HepG2 (cell line): ENCODE measurements at regions not wholly inside any gene's neighbourhood (a gene's known extent, or its start where the extent isn't known, plus 50 kb on each side); places are given as distances from the start of the nearest gene placed in this dataset.

ENCODE experiments used
- ATAC-seq: fragments of 200-7000 bp; cut with Tn5 transposase; 3 replicates; pipeline ENCODE4 v1.9.1; 2020; ENCODE audit warnings: mild to moderate bottlenecking, moderate library complexity
- BruUV-seq: library from RNA; stranded (reverse); fragments of 400-500 nt; replicated peaks from 2 replicates; lab custom pipeline; 2021; lab: Mats Ljungman, UMichigan
- CTCF ChIA-PET: fragments of 300-600 bp; formaldehyde crosslinking; extraction: SDS; loops from one replicate; lab custom pipeline; 2021; ENCODE audit warnings: low total read pairs, inconsistent platforms, low intra/inter-chr PET ratio; lab: Yijun Ruan, JAX
- POLR2A ChIA-PET: fragments of 350-600 bp; sonication (Branson Sonifier 250); formaldehyde crosslinking; loops from one replicate; lab custom pipeline; 2020; ENCODE audit warnings: antibody characterized with exemption, inconsistent platforms; lab: Yijun Ruan, JAX
- DNase-seq: peaks from one replicate; pipeline ENCODE4 v3.0.0-alpha.2; 2015; ENCODE audit warnings: low spot score
- FAIRE-seq: peaks from 3 replicates; lab custom pipeline; 2011; peaks lifted over from hg19 to GRCh38; lab: Jason Lieb, UNC
- H2AFZ ChIP-seq: one replicate; pipeline ENCODE4 v1.6.1; 2011; ENCODE audit warnings: low read length, inconsistent platforms
- H3K27ac ChIP-seq: fragments of 300-600 bp; 3 replicates; pipeline ENCODE4 v1.8.0; 2011; ENCODE audit warnings: mixed run types, mild to moderate bottlenecking, mixed read lengths, low read length, inconsistent platforms; ENCODE audit not compliant: insufficient read depth; ENCODE audit errors: extremely low read length
- H3K27me3 ChIP-seq, 2 experiments: fragments of 200-600 bp in 1 of 2; 2 replicates in 1 of 2; 3 replicates in 1 of 2; pipeline versions ENCODE4 v1.6.0 to v1.8.0; 2011; ENCODE audit warnings: low read length in 2 of 2, mild to moderate bottlenecking in 2 of 2, moderate library complexity in 2 of 2, inconsistent platforms in 1 of 2; ENCODE audit not compliant: insufficient read depth in 2 of 2, control insufficient read depth in 1 of 2
- H3K36me3 ChIP-seq, 2 experiments: fragments of 200-600 bp in 1 of 2; replicated peaks in 1 of 2; 2 replicates in 1 of 2; 3 replicates in 1 of 2; pipeline versions ENCODE4 v1.5.1 to v1.8.0; 2011; ENCODE audit warnings: low read length in 2 of 2, inconsistent platforms in 1 of 2; ENCODE audit not compliant: insufficient read depth in 2 of 2, control insufficient read depth in 1 of 2
- H3K4me1 ChIP-seq: 2 replicates; pipeline ENCODE4 v1.5.1; 2012; ENCODE audit warnings: low read length, inconsistent platforms; ENCODE audit not compliant: insufficient read depth
- H3K4me2 ChIP-seq: 2 replicates; pipeline ENCODE4 v1.6.0; 2011; ENCODE audit warnings: low read depth, low read length, inconsistent platforms
- H3K4me3 ChIP-seq, 3 experiments: fragments of 200-600 bp in 1 of 3; sonication (generic), shearing (Covaris generic) in 1 of 3; replicated peaks in 1 of 3; 2 replicates each; pipeline ENCODE4 v1.5.1; 2011 to 2016; ENCODE audit warnings: low read length in 3 of 3, inconsistent platforms in 2 of 3, low read depth in 2 of 3, mild to moderate bottlenecking in 2 of 3, control low read depth in 1 of 3, mixed read lengths in 1 of 3; ENCODE audit not compliant: insufficient read depth in 1 of 3
- H3K79me2 ChIP-seq: one replicate; pipeline ENCODE4 v1.6.1; 2011; ENCODE audit warnings: low read length, inconsistent platforms; ENCODE audit not compliant: insufficient read depth
- H3K9ac ChIP-seq: 2 replicates; pipeline ENCODE4 v1.6.0; 2011; ENCODE audit warnings: mild to moderate bottlenecking, low read depth, low read length, inconsistent platforms; ENCODE audit not compliant: insufficient read depth
- H3K9me3 ChIP-seq: 2 replicates; pipeline ENCODE4 v1.5.1; 2012; ENCODE audit warnings: mild to moderate bottlenecking, low read length
- H4K20me1 ChIP-seq: 2 replicates; pipeline ENCODE4 v1.6.0; 2011; ENCODE audit warnings: inconsistent platforms, mild to moderate bottlenecking, low read length, moderate library complexity; ENCODE audit not compliant: insufficient read depth
- MXD3 ChIP-seq: IDR thresholded peaks from 2 replicates; pipeline ENCODE4 v1.6.1; 2016; ENCODE audit warnings: mild to moderate bottlenecking, missing biosample characterization, missing genetic modification reagents
- MXD4 ChIP-seq: IDR thresholded peaks from 2 replicates; pipeline ENCODE4 v1.6.1; 2016; ENCODE audit warnings: mild to moderate bottlenecking, missing biosample characterization, missing genetic modification reagents
- SNAPC2 ChIP-seq: sonication (generic); formaldehyde crosslinking; IDR thresholded peaks from 2 replicates; pipeline ENCODE4 v1.8.1; 2022; ENCODE audit warnings: mild to moderate bottlenecking, missing genetic modification reagents
- SNRNP70 ChIP-seq: fragments of 200-400 bp; formaldehyde crosslinking; IDR thresholded peaks from 2 replicates; pipeline ENCODE4 v1.6.1; 2017; ENCODE audit warnings: mild to moderate bottlenecking, low read depth, low read length, moderate library complexity
- YY1 ChIP-seq: IDR thresholded peaks from 2 replicates; pipeline ENCODE4 v1.6.1; 2011; ENCODE audit warnings: low read length, low read depth, moderate library complexity, mild to moderate bottlenecking; ENCODE audit not compliant: insufficient read depth, insufficient replicate concordance
- ZNF839 ChIP-seq: sonication (generic); formaldehyde crosslinking; IDR thresholded peaks from 2 replicates; pipeline ENCODE4 v1.4.0; 2020; ENCODE audit warnings: missing genetic modification reagents, mild to moderate bottlenecking, borderline replicate concordance
- ZSCAN22 ChIP-seq: sonication (generic); formaldehyde crosslinking; IDR thresholded peaks from 2 replicates; pipeline ENCODE4 v1.4.0; 2020; ENCODE audit warnings: mild to moderate bottlenecking, missing genetic modification reagents
- WGBS: methylation state at CpG from one replicate; pipeline ENCODE4 v1.1.6; 2017; ENCODE audit warnings: low lambda C conversion rate; 5-methylcytosine and 5-hydroxymethylcytosine counted together
- in situ Hi-C: cut with HindIII; loops from 2 replicates; pipeline ENCODE4 v1.10.0; 2017; ENCODE audit warnings: low pct_unique_long_range_greater_than_20kb; ENCODE audit not compliant: extremely low pct_ligation_motif_present
- intact Hi-C: fragments of 100-400 bp; cut with micrococcal nuclease; formaldehyde crosslinking; loops from one replicate; pipeline ENCODE4 v1.10.0; 2022; ENCODE audit not compliant: unreplicated experiment

GRCh38 chr1:162993846-162994245 lies 75.3 kb upstream of the RGS4 start:
- in situ Hi-C loops (no loop called here), intact Hi-C loops (no loop called here)
- Histone ChIP-seq H3K9ac (no peak overlapping the region), H3K4me3 (no peak overlapping the region), H3K27me3 (no peaks in the 10 kb centered on the region), H2AFZ (no peak overlapping the region), H3K4me1 (no peaks in the 10 kb centered on the region), H3K36me3 (no peaks in the 10 kb centered on the region), H3K27ac (no peak overlapping the region), H4K20me1 (no peaks in the 10 kb centered on the region), H3K79me2 (no peaks in the 10 kb centered on the region), H3K4me2 (no peak overlapping the region), H3K9me3 (no peaks in the 10 kb centered on the region)
- no peak for FAIRE-seq
- no peak for ATAC-seq
- TF ChIP-seq ZSCAN22 (CRISPR knock-in tag) = no peak
- no peak for TF ChIP-seq SNAPC2 (CRISPR knock-in tag)
- TF ChIP-seq MXD4 (CRISPR knock-in tag) = no peak
- no peak for TF ChIP-seq YY1
- TF ChIP-seq MXD3 = no peak
- no peak for TF ChIP-seq ZNF839 (CRISPR knock-in tag)
- DNase-seq = no peak
- POLR2A ChIA-PET = no interaction called here
- CTCF ChIA-PET = no interaction called here
- 0% methylated on average over 3 of the region's 3 CpGs for WGBS
- no TSS peak for BruUV-seq

- Histone ChIP-seq H3K4me1 (no peaks in the 10 kb centered on the region), H3K4me2 (no peak overlapping the region), H2AFZ (no peak overlapping the region), H3K27me3 (no peaks in the 10 kb centered on the region), H4K20me1 (no peaks in the 10 kb centered on the region), H3K9me3 (no peaks in the 10 kb centered on the region), H3K4me3 (no peak overlapping the region), H3K36me3 (no peaks in the 10 kb centered on the region), H3K79me2 (no peaks in the 10 kb centered on the region), H3K9ac (no peak overlapping the region), H3K27ac (no peak overlapping the region)
- no TSS peak for BruUV-seq
- intact Hi-C loops = no loop called here
- ChIA-PET CTCF (no interaction called here), POLR2A (no interaction called here)
- 14% methylated on average over 3 of the region's 3 CpGs for WGBS
- DNase-seq (no peak), ATAC-seq (no peak), FAIRE-seq (no peak)
- no peak for TF ChIP-seq SNRNP70
- in situ Hi-C loops = no loop called here
Measured at GRCh38 chr1:162992945-162993344, 76.2 kb upstream of the RGS4 start.
